EL (cell line): ENCODE measurements at regions not wholly inside any gene's neighbourhood (a gene's known extent, or its start where the extent isn't known, plus 50 kb on each side); places are given as distances from the start of the nearest gene placed in this dataset.
A peak's percentile ranks its signal among the peaks of the same experiment; 100 is the strongest.
"Not testable (repeated sequence)": the region's sequence is repeated elsewhere in the genome, so short reads cannot be mapped to it uniquely, and the experiment has no call there.

Experiments used
- DNase-seq: peaks from one replicate; pipeline ENCODE4 v3.0.0-alpha.2; 2016

DNA sequence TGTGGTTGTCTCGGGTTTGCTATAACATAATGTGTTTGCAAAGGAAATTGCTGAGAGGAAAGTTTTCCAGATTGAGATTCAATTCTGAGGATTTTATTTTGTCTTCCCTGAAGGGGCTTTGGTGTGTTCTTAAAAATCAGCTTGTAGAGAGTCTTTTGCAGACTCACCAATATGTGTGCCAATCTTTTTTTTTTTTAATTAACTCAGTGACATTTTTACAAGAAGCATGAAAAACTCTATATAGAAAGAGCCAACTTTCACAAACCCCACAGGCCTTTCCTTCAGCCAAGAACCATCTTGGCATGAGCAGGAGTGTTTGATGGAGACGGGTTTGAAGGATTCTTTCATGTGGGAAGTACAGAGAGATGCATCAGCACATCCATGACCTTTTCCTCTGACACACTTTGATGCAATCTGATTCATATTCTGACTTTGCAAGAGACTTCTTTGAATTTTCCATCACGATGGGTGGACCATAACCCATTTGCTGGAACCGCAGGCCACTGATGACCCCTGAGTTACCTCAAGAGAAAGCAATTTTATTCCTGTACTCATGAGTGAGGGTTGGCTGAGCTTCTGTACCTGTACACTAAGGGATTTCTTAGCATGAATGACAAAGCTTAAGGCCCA is 892.6 kb downstream of the XPNPEP1 start:
- DNase-seq: no peak

DNA sequence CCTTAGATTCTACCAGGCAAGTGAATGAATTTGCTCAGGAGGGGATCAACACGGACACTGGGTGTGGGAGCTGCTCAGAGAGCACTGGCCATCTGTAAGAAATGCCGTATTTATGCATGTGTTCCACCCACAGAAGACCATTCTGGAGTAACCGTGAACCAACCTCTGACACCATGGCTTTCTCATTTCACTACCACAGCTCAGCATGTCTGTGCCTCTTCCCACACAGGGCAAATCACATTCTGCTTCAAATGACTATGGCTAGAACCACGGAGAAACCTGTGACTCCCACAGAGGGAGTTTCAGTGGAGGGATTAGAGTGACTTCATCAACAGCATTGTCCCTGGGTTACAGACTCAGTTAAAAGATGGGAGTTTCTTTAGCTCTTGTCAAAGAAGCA is 893.4 kb downstream of the XPNPEP1 start:
- DNase-seq: no peak

DNA sequence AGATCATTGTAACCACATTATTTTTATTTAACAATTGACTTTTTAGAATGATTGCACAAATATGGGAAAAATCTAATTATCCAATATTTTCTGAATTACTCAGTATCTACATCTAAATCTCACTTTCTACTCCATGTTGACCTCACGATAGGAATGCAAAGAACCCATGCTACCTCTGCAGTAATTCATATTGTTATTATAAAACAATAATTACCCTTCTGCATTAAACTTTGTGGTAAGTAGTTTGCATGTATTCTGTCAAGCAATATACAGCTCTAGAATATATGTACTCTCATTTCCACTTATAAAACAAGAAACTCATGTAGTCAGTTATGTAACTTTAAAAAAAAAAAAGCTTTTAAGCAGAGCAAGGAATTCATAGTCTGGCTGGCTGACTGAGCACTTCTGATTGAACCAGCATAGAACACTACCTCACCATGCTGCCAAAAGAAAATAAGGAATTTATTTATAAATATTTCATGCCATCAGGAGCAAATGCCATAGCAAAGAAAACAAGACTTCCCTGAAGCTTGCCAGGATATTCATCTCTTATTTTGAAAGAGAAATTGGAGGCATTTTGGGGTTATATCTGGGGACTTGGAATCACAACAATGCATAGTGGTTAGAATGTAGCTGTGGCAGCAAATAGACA is 895.7 kb downstream of the XPNPEP1 start:
- peak; percentile 3 for DNase-seq

DNA sequence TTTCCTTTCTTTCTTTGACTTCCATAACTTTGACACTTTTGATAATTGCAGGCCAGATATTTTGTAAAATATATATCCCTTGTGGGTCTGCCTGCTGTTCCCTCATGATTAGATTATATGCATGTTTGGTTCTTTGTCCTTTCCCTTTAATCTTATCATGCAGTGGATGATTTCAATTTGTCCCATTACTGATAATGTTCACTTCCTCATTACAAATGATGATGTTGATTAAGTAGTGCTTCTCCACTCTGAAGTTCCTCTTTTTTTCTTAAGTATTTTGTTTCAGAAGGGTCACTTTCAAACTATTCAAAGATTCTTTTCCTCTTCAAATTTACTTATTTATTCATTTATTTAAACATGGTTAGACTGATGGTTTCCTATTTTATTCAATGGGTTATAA is 898.1 kb downstream of the XPNPEP1 start:
- no peak for DNase-seq

DNA sequence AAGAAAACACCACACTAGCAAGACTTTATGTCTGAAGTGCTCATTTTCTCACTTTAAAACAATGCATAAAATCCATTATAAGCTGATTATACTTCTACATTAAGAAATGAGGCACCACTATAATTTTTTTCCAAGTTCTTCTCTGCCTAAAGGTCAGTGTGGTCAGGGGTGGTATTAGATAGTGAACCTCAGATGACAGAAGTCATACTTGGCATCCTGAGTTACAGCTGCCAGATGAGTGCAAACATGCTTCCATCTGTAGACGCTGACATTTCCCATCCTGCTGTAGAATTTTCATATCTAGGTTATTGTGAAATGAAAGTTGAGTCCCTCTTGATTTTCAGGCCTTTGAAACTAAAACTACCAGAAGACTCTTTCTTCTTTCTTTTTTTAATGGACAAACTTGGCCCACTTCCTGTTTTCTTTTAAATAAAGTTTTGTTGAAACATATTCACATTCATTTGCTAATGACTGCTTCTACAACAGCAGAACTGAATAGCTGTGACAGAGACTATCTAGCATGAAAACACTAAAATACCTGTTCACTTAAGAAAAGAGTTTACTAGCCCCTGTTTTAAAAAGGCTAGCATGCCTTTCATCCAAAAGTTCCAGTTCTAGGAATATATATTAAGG is 900.8 kb downstream of the XPNPEP1 start:
- no peak for DNase-seq

DNA sequence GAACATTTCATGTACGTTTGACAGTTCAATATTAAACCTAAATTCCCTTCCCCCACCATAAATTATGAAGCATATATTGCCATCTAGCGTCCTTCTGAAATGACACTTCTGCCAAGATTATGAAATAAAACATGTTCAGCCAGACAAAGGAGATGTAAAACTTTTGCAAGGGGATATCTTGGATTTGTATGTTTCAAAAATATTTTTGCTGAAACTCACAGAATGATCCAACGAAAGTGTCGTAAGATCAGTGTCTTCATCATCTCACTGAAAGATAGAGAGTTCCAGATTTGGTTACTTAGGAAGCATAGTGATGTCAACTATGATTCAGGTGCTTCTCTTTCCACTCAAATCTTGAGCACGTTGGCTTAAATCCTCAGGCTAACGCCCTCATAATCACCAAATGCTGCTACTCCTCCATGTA is 904.3 kb downstream of the XPNPEP1 start:
- peak; percentile 6 for DNase-seq

DNA sequence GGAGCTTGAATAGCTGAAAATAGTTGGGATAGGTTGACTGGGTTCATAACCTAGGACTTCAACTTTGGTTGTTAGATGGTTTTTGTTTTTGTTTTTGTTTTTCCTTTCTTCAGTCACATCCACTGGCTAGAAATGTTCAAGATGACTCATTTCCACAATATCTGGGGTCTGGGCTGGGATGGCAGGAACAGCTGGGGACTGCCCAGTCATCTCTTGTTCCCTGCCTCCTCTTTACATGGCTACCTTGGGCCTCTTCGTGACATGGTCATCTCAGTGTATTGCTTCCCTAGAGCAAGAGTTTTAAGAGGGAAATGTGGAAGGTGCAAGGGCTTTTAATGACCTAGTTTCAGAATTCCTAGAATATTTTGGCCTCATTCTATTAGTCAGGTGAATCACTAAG is 915.8 kb downstream of the XPNPEP1 start:
- DNase-seq: no peak

DNA sequence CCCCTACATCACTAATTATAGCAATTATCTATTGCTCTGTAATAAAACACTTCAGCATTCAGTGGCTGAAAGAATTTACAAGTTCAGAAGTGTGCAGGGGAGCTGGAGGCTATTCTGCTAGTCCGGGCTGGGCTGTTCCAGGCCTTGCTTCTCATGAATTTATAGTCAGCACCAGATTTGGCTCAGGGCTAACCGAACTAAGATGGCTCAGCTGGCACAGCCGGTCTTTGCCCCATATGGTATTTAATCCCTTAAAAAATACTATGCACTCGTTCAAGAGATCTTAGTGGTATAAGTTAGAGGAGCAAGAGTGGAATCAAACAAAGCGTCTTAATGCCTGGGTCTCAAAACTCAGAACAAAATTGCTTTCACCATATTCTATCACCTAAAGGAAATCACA is 932.9 kb downstream of the XPNPEP1 start:
- no peak for DNase-seq

DNA sequence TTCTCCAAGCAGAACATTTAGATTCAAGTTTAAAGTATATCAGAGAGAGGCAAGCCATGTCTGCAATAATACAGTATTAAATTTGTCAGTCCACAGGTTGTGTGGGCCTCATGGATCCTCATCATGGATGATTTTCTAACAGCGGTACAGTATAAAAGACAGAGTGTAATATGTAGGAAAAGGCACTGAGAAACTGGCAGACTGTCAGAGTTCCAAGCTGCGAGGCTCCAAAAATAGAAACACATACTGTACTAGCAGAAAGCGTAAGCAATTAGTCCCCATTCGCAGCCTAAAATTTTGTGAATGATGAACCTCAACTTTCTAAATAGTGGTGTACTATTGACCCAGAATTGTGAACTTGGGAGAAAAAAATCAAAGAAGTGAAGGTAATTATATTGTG is 933.3 kb downstream of the XPNPEP1 start:
- no peak for DNase-seq

DNA sequence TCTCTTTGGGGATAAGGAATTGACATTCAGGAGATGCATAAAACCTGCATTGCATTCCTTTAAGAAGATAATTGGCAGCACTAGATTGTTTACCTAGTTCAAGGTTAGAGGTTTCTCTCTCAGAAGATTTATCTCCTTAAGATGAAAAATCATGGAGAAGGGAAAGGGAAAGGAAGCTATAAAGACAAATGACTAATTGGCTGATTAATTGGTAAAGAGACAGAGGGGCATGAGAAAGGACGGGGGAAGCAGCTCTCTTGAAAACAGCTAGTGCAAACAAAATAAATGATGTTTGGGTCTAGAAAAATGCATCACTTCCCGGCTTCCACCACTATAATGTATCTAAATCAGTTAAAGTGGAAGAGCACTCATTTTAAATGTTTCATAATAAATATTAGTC is 941.2 kb downstream of the XPNPEP1 start:
- DNase-seq: no peak

DNA sequence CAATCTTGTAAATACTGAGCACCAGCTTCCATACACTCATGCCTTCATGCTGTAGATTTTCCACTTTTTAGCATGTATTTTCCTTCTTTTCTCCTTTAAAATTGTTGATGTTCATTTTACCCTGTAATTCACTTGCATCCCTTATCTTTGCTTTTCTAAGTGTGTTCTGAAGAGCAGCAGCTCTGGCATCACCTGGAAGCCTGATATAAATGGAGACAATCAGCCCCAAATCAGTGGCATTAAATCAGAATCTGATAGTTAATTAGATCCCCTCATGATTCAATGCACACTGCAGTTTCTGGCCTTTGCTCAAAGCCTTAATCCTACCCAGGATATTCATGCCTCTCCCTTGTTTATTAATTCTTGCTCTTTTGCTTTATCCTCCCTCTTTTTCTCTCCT is 942.4 kb downstream of the XPNPEP1 start:
- DNase-seq: no peak

DNA sequence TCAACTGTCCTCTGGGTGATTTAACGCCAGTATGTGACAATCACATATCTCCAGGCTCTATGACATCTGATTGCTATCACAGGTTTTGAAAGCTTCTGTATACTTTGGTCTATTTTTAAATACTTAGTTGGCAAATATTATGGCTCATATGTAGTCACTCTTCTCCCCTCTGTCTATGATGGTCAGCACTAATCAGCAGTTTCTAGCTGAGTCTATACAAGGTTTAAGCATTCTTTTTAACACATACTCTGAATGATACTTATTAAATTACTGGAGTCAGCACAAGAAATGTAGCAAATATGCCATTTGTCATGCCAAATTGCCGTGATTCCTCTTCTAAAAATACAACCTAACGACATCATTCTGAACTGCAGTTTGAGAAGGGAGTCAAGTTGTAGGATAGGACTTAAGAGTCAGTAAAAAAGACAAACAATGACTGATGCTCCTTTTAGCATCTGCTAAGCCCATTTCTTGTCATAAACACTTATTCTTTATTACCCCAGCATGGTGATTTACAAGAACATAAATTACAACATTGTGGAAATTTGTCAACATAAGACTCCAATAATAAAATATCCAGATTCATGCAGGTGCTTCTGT is 947.8 kb downstream of the XPNPEP1 start:
- DNase-seq: no peak

DNA sequence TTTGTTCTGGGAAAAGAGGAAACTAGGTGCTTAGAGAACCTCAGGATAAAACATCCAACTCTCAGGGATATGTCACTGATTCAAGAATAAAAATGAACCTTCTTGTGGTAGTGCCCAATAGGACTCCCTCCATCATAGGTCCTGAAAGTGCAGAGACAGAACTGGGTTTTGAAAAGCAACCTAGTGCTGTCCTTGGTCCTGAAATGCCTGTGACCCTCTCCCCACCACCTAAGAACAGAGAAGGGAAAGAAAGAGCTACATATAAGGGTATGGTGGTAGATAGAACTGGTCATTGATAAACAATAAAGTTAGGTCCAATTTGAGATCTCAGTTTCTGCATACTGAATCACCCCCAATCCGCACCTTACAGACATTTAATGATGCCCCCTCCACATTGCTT is 953.3 kb downstream of the XPNPEP1 start:
- peak; percentile 29 for DNase-seq

DNA sequence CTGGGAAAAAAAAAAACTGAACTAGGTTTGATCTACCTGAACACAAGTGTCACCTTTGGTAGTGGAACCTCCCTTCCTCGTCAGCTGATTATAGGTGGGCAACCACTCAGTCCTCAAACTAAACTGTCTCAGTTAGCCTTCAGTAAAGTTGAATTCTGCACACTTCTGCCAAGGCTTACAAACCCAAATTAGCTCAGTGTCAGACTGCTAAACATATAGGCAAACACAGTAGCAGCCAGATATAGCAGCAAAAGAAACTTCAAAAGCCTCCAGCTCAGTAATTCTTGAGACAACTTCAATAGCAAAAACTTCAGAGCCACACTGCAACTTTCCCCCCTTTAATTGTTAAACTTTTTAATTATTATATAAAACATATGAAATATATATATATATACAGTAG is 956.9 kb downstream of the XPNPEP1 start:
- no peak for DNase-seq

DNA sequence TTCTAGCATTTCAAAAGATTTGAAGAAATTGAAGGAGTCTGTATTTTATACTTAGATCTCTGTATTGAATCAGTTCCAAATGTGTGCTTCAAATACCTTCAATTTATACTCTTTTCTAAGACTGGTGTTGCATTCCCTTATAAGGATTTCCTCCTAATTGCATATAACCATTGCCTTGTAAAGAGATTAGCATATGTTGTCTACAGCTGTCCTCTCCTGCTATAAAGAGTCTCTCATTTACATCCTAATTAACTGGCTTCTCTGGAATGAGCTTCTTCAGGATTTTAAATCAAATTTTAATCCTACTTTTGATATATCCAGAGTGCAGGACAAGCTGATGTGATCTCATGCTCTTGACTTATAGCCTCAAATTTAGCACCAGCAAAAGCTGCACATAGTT is 957.3 kb downstream of the XPNPEP1 start:
- DNase-seq: no peak

DNA sequence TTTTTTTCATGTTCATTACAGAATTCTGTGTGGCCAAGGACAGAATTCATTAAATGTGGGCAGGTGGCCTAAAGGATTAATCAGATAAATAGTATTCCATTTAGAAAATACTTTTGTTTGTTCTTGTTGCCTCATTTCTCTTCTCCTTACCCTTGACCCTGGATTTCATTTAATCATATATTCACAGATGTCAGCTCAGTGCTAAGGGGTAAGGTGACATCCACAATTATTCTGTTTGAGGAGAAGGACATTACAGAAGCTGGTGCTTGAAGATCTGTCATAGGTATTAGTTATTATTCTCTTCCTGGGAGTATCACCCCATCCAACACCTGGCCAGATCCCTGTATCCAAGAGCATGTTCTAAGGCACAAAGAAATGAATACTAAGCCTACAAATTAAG is 961.1 kb downstream of the XPNPEP1 start:
- DNase-seq: no peak

DNA sequence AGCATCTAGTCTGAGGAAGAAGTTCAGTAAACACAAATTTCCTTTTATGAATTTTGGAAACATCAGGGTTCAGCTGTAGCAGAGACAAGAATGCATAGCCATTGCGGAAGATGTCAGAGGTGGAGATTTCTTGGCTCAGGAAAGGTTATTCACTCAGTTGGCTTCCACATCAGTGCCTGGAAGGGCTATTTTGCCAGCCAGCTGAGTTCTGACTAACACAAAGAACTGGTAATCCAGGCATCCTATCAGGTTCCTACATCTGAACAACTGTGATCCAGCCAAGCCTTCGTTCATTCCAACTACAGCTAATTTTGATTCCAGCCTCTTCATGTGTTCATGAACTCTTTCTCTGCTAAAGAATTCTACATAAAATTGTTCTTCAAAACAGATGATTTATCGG is 965.6 kb downstream of the XPNPEP1 start:
- DNase-seq: peak; percentile 43

DNA sequence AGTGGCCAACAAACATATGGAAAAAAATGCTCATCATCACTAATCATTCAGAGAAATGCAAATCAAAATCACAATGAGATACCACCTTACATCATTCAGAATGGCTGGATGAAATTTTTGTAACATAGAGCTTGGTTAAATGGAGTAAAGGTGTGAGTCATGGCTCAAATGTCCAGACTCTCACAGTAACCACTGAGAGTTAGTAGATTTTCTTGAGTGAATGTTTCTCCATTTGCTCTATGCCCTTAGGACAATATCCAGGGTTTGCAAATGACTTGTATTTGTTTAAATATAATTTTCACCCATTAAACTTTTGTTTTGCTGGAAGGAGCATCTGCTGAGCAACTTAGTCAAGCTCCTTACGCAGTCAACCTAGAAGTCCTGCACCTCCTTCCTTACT is 967.2 kb downstream of the XPNPEP1 start:
- DNase-seq: peak; percentile 42

DNA sequence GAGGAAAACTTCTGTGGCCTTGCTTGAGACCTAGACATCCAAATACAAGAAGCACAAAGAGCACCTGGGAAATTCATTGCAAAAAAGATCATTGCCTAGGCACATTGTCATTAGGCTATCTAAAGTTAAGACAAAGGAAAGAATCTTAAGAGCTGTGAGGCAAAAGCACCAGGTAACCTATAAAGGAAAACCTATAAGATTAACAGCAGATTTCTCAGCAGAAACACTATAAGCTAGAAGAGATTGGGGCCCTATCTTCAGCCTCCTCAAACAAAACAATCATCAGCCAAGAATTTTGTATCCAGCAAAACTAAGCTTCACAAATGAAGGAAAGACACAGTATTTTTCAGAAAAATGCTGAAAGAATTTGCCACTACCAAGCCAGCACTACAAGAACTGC is 1003.3 kb downstream of the XPNPEP1 start:
- not testable (repeated sequence) for DNase-seq

DNA sequence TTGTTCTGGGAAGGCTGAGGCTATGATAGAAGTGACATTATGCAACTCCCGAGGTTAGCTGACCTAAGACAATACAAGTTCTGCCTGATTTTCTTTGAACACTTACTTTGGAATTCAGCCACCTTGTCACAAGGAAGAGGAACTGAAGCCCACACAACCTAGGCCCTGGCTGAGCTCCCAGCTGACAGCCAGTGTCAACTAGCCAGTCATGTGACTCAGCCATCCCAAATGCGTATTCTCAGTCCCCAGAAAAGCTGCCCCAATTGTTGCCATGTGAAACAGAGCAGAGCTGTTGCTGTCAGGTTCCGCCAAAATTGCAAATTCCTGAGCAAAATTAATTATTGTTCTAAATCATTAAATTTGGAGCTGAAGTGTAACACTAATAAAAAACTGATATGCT is 1010.0 kb downstream of the XPNPEP1 start:
- DNase-seq: no peak

DNA sequence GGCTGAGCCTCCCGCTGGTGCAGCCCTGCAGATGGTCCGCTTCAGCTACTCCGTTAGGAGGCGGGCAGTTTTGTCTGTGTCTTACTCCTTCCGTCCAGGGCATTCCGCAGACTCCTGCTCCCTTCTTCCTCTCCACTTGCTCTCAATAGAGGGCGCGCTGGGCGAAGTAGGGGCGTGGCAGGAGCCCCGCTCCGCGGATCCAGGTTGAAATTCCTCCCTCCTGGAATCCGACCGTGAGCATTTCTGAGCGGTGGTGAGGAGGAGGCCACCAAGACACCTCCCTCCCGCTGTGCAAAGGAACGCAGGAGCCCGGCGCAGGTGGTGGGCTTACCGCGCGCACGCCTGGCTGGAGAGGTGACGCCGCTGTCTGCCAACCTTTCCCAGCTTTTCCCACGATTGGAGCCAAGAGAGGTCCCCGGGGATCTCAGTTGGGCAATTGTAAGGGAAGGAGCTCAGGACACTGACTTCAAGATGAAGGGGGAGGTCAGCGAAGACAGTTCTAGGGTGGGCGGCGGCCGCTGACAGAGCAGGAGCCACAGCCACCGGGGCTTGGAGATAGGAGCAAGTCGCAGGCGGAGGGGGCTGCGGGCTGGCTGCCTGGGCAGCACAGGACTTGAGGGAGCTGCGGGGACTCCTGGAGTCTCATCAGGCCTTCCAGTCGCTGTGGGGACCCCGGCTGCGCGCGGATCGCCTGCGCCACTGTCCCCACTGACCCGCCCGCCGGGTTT is 1011.3 kb downstream of the XPNPEP1 start:
- peak; percentile 65 for DNase-seq

DNA sequence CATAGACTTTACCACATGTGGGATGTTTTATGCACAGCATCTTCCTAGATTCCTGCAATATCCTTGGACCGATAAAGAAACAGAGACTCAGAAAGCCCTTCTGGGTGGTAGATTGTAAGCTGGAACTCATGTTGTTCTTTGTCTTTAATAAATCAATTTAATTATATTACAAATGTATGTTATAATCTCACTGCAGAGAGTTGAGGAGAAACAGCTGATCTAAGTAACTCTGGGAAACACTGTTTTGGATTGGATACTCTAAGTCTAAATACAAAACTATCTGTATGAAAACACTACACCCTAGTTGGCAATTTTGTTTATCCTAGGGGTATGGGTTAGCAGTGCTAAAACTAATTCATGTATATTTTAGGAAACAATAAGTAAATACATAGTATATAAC is 1015.2 kb downstream of the XPNPEP1 start:
- no peak for DNase-seq

DNA sequence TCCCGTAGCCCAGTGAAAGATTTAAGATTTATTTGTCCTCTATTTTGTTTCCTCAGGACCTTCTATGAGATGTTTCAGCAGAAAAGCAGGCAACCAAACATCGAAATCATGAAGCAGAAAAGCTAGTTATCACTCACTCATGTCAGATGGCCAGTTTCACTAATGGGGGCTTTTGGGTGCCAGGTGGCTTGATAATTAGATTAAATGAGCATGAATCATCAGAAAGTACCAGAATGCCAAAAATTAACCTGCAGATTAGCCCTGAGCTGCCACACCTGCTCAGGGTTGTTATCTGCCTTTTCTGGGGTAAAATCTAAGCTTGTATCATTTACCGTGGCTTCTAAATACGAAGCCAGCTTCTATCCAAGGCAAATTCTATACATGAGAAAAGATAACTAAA is 1017.5 kb downstream of the XPNPEP1 start:
- no peak for DNase-seq

DNA sequence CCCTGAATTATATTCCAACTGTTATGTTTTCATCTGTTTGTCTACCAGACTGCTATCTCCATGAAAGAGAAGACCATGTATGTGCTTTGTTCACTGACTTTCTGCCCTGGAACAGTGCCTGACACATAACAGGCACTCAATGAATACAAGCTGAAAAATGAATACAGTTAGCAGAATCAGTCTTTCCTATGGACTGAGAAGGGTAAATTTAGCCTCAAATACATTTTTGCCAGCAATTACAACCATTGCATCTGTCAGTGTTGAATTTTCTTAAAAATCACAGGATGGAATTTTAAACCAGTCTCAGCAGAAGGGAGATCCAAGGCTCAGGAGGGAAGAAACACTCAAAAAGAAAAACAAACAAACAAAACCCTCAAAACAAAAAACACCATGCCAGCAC is 1018.1 kb downstream of the XPNPEP1 start:
- no peak for DNase-seq
